ENCODE measurements at regions not wholly inside any gene's neighbourhood (a gene's known extent, or its start where the extent isn't known, plus 50 kb on each side); places are given as distances from the start of the nearest gene placed in this dataset.

GRCh38 chr6:25025919-25026301, 90.2 kb upstream of the RIPOR2 start:
- no peak for TF ChIP-seq CTCF (IDR thresholded peaks at IDR 0.05)
- TF ChIP-seq POLR2A (IDR thresholded peaks at IDR 0.05), result no peak

Data from uterus (tissue), 2 donors.